CD4-positive, alpha-beta T cell treated with Interleukin-15 for 1 hour (primary cell): ENCODE measurements at regions not wholly inside any gene's neighbourhood (a gene's known extent, or its start where the extent isn't known, plus 50 kb on each side); places are given as distances from the start of the nearest gene placed in this dataset.

ENCODE experiments used
- DNase-seq: peaks from one replicate; pipeline ENCODE4 v3.0.0-alpha.2; 2020

- no peak for DNase-seq
Measured at GRCh38 chr2:9758741-9759140, 84.5 kb upstream of the TAF1B start.

GRCh38 chr2:9760069-9760901 is 83.0 kb upstream of the TAF1B start:
- DNase-seq = no peak

- no peak for DNase-seq
Measured at GRCh38 chr2:9760902-9761228, 82.4 kb upstream of the TAF1B start.

- no peak for DNase-seq
Measured at GRCh38 chr2:9761577-9761976, 81.7 kb upstream of the TAF1B start.

- no peak for DNase-seq
Measured at GRCh38 chr2:9762164-9762563, 81.1 kb upstream of the TAF1B start.

- no peak for DNase-seq
Measured at GRCh38 chr2:9762941-9763340, 80.3 kb upstream of the TAF1B start.

GRCh38 chr2:9763356-9764152 is 79.7 kb upstream of the TAF1B start:
- no peak for DNase-seq

- DNase-seq = no peak
Measured at GRCh38 chr2:9764153-9764778, 79.0 kb upstream of the TAF1B start.

- no peak for DNase-seq
Measured at GRCh38 chr2:9765611-9766531, 77.4 kb upstream of the TAF1B start.

GRCh38 chr2:9767656-9768281 is 75.5 kb upstream of the TAF1B start:
- no peak for DNase-seq

- no peak for DNase-seq
Measured at GRCh38 chr2:9768388-9768787, 74.9 kb upstream of the TAF1B start.

GRCh38 chr2:9769171-9770005 is 73.9 kb upstream of the TAF1B start:
- DNase-seq = no peak

GRCh38 chr2:9770006-9770307 is 73.3 kb upstream of the TAF1B start:
- no peak for DNase-seq

GRCh38 chr2:9770308-9771100 is 72.8 kb upstream of the TAF1B start:
- DNase-seq = peak; percentile 53

GRCh38 chr2:9771101-9771449 is 72.2 kb upstream of the TAF1B start:
- DNase-seq = no peak

- no peak for DNase-seq
Measured at GRCh38 chr2:9771481-9772017, 71.7 kb upstream of the TAF1B start.

GRCh38 chr2:9772035-9772998 is 71.0 kb upstream of the TAF1B start:
- no peak for DNase-seq

- no peak for DNase-seq
Measured at GRCh38 chr2:9772999-9773902, 70.0 kb upstream of the TAF1B start.
